GM18868 (cell line): ENCODE measurements at regions not wholly inside any gene's neighbourhood (a gene's known extent, or its start where the extent isn't known, plus 50 kb on each side); places are given as distances from the start of the nearest gene placed in this dataset.

Experiments used
- ATAC-seq: cut with Tn5 transposase; IDR thresholded peaks from one replicate; pipeline ENCODE4 v1.9.1; 2021; ENCODE audit warnings: mild to moderate bottlenecking, moderate library complexity; ENCODE audit not compliant: unreplicated experiment

- no peak for ATAC-seq
These were observed 358.2 kb upstream of the MYT1L start for GRCh38 chr2:2689306-2689705.

DNA sequence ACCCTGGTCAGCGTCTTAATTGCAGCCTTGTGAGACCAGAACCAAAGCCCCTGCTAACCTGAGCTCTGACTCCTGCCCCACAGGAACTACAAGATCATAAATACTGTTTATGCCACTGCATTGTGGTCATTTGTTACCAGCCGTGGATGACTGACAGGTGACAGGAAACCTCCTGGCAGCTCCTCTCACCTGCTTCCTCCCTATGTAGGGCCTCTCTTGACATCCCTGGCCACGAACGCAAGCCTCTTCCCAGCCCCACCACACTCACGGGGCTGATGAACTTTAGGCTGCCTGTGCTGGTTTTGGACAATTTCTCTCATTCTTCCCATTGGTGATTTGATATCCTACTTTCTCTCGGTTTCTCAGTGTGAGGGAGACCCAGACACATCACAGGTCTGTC, 357.2 kb upstream of the MYT1L start:
- ATAC-seq: no peak

GRCh38 chr2:2687745-2688144, 356.7 kb upstream of the MYT1L start:
- no peak for ATAC-seq

GRCh38 chr2:2686222-2686621, 355.1 kb upstream of the MYT1L start:
- ATAC-seq: no peak

DNA sequence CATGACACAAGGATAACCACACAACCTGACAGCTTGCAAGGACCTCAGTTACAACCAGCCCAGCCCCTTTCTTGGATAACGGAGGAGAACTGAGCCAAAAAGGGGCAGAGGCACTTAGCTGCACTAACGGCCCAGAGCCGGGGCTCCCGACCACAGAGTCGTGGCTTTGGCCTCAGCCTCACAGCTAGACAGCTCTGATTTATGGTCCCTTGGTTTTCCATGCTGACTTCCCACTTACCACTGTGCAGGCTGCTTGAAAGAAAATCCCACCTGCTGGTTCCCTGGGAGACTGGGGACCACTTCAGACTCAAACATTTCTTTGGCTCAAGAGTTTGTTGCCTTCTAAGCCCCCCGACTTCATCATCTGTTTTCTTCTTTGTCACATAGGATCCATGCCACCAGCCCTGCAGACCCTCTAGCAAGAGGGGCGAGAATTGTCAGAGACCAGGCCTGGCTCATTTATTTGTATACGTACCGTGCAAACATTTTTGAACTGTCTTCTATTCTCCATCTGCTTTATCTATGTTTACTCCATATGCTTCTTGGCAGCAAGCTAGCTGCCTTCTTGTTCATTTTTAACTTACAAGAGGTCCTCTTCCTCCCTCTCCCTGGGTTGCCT, 352.6 kb upstream of the MYT1L start:
- no peak for ATAC-seq

DNA sequence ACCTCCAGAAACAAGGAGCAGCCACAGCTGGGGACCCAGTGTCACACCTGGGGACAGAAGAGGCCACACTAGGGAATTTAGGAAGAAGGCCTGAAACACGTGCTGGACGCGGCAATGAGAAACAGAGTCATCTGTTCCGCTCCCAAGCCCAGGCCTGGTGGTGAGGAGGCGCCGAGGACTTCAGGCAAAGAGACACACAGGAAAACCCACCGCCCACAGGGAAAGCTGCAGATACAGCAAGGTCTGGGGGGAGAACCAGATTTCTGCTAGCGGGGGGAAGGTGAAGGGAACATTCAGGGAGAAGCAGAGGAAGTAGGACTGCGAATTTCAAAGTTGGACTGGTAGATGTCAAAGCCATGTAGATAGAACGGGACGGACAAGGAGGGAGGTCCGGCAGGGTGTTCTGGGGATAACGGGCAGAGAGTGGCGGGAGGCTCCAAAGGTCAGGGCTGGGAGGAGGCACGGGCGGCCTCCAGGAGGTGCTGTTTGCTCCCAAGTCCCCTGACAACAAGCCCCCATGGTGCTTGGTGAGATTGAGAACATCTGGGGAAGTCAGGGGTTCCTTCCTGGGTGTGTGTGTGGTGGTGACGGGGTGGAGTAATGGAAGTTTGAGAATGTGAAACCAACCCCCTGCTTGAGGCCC, 351.7 kb upstream of the MYT1L start:
- ATAC-seq: no peak

- ATAC-seq: no peak
These were observed 350.7 kb upstream of the MYT1L start for GRCh38 chr2:2681711-2682251.

GRCh38 chr2:2681085-2681484, 350.0 kb upstream of the MYT1L start:
- no peak for ATAC-seq

DNA sequence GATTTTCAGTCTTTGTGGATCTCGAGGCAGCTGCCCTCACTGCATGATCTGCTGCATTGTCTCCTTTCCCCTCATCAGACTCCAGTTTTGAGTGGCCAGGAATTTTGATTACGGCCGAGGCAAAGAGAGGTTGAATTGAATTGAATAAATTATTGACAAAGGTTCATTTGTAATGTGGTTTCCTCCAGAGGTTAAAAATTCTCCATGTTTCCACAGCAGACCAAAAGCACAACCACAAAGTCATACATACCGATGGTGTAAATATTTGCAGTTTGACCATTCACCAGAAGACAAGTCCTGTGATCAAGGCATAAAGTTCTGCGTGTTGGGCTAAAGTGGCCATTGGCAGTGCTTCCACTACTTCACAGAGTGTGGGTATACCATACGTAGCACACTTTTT, 343.8 kb upstream of the MYT1L start:
- ATAC-seq: no peak

DNA sequence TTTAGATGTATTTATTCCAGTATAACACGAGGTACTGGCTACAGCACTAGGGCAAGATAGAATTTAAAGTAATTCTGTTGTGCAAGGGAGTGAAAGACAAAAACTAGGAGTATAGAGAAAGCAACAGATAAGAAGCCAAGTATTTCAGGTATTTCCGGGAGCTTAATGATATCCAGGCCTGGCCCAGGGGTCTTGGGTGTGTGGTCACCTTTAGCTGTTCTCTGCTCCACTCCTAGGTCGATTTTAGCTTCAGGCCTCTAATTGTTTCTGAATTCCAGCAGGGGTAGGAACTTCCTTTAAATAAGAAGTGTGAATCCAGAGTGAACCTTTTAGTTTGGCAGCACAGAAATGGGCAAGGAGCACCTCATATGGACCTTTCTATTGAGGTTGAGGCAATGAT, 342.3 kb upstream of the MYT1L start:
- ATAC-seq: no peak

- no peak for ATAC-seq
These were observed 341.2 kb upstream of the MYT1L start for GRCh38 chr2:2672249-2672648.

- ATAC-seq: no peak
These were observed 340.8 kb upstream of the MYT1L start for GRCh38 chr2:2671826-2672225.

- ATAC-seq: no peak
These were observed 338.2 kb upstream of the MYT1L start for GRCh38 chr2:2669316-2669715.

DNA sequence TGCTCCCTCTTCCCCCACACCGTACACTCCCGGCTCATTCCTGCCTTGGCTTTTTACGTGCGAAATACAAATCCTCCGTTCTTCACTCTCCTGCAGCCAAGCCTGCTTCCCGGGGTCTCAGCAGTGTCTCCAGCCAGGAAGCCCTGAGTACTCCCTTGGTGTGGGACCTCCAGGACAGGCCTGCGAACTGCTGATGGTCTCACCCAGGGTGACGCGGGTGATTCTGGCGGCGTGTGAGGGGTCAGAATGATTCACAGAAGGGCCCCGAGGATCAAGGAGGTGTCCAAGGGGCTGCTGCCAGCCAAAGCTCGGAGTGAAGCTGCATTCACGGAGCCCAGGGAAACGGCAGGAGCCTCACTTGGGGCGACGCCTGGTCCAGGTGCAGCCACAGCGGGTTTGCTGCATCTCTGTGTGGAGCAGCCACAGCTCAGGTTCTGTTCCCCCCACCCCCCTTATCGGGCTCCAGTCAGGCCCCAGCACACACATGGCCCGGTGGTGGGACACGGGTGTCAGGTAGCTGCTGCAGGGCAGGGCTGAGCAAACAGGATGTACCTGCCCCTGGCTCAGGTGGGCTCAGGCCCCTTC, 337.7 kb upstream of the MYT1L start:
- no peak for ATAC-seq

- no peak for ATAC-seq
These were observed 336.6 kb upstream of the MYT1L start for GRCh38 chr2:2667690-2668089.

DNA sequence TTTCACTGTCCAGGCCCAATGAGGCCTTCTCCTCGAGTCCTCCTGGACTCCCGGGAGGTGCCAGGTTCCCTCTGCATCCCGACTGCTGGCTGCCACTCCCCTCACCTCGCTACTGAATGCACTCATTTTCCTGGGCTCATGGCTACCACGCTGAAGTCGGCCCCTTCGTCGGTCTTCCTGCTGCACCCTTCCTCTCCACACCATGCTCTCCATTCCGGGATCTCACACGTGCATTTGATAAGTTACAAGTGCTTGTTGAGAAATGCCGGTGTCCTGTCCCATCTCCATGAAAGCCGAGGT, 334.7 kb upstream of the MYT1L start:
- no peak for ATAC-seq

- ATAC-seq: no peak
These were observed 334.1 kb upstream of the MYT1L start for GRCh38 chr2:2664989-2665833.

GRCh38 chr2:2663401-2664036, 332.4 kb upstream of the MYT1L start:
- no peak for ATAC-seq

DNA sequence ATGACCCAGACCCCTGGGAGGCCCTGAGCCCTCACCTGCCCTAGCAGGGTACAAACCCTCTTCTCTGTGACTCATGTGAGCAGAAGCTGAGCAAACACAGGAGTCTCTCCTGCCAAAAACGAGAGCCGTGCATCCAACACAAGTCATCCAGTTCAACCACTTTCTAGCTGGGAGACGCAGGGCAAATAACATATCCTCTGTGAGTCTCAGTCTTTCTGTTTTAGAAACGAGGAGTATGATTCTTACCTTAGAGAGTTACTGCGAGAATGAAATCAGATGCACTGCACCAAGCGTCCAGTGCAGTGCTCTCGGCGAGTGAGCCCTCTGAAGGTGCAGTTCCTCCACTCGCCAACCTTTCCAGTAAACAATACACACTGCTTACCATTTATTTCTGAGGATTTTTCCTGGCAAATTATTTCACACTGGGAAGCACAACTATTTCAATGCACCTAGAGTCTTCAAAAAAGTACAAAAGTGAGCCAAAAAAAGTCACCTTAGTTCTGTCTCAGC, 331.8 kb upstream of the MYT1L start:
- no peak for ATAC-seq

DNA sequence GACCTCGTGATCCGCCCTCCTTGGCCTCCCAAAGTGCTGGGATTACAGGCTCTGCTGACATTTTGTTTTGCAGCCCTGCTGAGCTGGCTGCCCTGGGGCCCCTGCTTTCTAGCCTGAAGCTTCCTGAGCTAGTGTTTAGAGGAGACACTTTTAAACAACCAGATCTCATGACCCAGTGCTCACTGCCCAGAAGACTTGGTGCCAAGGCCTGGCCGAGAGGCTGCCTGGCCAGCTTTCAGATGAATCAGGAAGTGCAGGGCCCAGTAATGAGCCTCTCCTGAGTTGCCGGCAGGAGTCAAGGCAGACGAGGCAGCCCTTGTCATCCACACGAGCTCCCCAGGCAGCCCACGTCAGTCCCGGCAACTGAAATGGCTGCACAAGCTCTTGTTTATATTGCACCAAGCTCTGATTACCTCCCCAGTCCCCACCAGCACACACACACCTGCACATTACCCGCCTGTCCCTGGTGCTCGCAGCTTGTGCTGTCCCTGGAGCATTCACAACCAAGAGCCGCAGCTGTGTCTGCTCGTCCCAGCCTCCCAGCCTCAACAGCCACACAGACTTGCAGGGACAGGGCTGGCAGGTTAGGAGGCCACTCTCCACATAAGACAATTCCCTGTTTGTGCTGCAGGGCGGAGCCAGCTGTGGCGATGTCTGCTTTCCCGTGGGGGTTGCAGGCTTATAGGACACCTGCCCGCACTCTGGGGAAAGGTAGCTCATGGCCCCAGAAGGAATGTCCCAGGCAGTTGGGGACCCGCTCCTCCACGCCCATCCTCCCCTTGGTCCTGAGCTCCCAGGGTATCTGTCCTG, 331.2 kb upstream of the MYT1L start:
- no peak for ATAC-seq
